DMS153 (cell line): ENCODE measurements at regions not wholly inside any gene's neighbourhood (a gene's known extent, or its start where the extent isn't known, plus 50 kb on each side); places are given as distances from the start of the nearest gene placed in this dataset.
A peak's percentile ranks its signal among the peaks of the same experiment; 100 is the strongest.

Experiments
- DNase-seq: peaks from one replicate; lab custom pipeline; 2025; lab: John Stamatoyannopoulos, UW

DNA sequence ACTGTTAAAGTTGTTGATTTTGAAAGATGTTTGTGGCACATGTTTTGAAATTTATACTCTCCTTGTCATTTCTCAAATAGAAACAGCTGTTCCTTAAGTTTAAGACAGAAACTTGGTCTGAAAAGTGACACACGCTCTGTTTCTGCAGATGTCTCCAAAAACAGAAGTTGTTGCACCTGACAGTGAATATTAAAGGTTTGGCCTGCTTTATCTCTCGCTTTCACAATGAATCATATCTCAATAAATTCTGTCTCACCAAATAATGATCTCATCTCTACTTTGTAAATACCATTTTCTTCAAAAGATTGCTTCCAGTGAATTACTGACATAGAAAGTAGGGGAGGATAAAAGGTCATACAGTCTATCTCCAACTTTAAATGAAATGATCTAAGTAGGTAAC, 294.9 kb upstream of the SYT4 start:
- DNase-seq = no peak

- DNase-seq = peak; percentile 39
Observed at GRCh38 chr18:43574974-43575373, 297.7 kb upstream of the SYT4 start.

DNA sequence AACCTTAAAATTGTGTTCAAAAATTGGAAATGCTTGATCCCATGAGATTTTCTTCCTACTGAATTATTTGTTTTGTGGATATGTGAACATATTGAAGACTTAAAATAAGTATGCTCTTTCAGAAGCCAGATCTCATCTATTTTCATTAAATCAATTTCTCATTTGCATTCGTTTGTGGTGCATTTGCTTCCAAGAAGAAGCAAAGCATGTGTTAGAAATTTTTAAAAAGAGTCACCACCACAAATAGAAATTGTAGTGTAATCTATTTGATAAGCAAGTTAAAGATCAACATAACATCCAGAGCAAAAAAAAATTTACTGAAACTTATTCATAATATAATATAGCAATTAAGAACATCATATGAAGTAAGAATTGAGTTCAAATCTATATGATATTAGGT, 300.9 kb upstream of the SYT4 start:
- DNase-seq = no peak

DNA sequence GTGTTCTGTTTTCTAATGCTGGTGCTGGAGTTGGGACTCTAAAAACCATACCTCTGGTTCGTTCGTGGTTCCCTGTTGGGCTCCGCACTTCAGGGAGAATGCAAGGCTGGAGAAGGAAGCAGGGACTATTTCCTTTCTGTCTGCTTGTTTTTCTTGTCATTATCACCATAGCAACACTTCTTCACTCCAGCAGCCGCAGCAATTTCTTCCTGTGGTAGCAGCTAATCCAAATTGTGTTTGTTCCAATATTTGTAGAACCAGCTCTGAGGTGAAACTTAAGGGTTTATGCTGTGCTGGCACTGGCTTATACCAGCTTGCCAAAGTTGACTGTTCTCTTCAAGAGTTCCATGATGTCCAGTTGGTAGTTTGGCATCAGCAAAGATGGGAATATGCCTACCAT, 301.4 kb upstream of the SYT4 start:
- DNase-seq = peak; percentile 71

DNA sequence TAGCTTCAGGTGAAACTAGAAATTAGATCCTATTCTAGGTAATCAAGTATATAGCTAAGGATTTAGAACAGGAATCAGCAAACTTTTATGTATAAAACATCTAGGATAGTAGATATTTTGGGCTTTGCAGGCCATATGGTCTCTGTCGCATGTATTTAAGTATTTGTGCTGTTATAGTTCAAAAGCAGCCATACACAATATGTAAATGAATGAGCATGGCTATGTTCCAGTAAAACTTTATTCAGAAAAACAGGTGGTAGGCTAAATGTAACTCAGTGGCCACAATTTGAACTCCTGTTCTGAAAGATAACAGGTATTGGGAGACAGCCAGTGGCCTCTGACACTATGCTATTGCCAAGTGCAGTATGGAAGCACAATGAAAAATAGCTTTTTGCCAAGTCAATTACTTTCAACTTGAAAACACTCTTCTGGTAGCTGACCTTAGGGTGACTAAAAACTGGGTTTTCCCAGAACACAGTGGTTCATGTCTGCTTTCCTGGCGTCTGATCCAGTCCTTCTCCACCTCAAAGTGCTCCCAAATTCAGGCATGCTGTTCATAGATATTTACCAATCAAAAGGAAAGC, 304.7 kb upstream of the SYT4 start:
- no peak for DNase-seq

DNA sequence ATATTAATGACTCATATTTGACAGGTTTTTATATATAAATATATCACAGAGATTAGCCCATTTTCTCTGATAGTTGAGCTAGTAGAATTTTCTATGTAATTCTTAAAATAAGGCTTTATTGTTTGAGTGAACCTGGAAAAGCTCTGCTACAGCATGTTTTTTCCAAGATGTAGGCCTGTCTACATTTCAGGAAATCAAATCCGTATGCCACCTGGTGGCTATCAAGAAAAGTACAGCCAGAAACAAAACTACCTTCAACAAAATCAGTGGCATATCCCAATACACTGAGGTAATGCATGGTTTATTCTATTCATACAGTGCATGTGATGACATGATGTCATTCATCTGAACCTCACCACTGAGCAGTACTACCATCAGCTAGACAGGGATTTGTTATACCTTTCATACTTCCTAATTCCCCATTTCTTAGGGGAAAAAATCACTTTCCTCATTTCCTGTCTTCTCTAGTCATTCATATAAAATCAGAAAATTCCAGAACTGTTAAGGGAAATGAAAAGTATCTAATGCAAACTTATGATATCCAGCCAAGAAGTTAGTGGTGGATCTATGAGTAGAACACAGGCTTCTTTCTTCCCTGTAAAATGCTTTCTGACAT, 310.4 kb upstream of the SYT4 start:
- peak; percentile 53 for DNase-seq

DNA sequence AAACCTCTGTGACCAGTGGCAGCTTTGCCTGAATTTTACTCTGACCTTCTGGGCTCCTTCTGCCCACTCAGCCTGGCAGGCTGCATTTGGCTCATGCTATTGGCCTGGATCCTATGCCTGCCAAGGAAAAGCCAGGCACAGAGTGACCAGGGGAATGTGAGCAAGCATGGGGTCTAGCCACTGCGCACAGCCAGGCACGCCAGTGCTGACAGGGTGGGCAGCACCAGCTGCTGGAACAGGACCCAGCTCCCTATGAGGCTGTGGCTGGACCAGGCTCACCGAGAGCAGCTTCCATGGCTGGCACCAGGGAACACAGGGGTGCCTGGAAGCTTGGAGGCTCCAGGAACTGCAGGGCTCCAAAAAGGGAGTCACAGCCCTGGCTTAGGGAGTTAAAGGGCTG, 311.5 kb upstream of the SYT4 start:
- DNase-seq = no peak

DNA sequence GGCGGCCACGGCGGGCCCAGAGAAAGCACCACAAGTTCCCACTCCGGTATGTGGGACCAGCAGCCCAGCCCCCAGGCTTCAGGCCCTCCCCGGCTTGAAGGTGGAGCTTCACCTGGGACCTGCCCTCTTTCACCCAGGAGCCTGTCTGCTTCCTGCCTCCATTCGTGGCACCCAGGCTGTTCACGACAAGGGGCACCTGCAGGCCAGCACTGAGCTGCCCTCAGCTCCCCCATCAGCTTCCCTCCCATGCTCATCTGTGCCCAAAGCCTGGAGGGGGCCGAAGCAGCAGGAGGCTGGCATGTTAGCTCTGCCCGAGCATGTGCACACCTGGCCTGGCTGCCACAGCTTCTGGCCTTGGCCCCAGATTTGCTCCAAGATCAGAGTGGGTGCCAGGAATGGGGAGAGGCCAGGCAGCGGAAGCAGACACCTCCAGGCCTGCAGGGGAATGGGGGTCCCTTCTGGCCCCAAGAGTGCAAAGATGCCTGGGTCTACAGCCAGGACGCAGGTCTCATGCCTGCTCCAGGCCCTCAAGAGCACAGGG, 312.4 kb upstream of the SYT4 start:
- DNase-seq = no peak

GRCh38 chr18:43590182-43590903, 313.1 kb upstream of the SYT4 start:
- no peak for DNase-seq

- no peak for DNase-seq
Observed at GRCh38 chr18:43592269-43592668, 315.0 kb upstream of the SYT4 start.

DNA sequence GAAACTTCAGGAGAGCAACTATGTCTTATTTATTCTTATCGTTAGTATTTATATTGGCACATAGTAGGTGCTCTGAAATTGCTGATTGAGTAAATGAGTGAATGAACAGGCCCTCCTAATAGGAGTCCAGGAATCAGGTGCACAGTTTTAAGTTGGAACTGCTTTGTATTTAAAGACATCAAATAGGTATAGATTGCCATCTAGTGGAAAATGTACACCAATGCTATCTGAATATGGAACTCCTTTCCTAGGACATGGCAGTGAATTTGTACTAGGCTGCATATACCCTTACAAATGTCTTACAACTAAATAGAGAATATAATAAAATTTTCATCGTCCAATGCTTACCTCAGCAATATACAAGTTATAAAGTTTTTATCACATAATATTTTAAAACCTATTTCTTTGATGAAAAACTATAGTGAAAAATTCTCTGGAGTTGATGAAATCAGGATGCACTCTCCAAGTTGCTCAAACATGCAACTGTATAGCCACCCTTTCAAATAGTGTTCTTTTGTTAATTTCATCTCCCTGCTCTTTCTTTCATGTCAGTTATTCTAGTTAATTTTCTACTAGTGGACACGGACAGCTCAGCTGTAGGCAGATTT, 318.9 kb upstream of the SYT4 start:
- peak; percentile 22 for DNase-seq

DNA sequence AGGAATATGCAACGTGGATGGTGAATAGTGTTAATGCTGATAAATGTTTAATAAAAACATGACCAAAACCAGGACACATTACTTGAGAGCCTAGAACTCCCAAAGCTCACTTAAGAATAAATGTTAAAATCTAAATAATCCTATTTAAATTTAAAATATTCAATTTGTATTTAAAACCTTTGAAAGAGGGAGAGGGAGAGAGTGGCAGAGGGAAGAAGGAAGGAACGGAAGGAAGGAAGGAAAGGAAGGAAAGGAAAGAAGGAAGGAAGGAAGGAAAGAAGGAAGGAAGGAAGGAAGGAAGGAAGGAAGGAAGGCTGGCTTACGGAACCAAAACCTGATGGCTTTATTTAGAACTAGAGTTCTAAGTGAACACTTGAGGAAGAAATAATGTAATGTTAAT, 324.1 kb upstream of the SYT4 start:
- no peak for DNase-seq

GRCh38 chr18:43605224-43605623, 327.9 kb upstream of the SYT4 start:
- DNase-seq = no peak

GRCh38 chr18:43606795-43607194, 329.5 kb upstream of the SYT4 start:
- no peak for DNase-seq

DNA sequence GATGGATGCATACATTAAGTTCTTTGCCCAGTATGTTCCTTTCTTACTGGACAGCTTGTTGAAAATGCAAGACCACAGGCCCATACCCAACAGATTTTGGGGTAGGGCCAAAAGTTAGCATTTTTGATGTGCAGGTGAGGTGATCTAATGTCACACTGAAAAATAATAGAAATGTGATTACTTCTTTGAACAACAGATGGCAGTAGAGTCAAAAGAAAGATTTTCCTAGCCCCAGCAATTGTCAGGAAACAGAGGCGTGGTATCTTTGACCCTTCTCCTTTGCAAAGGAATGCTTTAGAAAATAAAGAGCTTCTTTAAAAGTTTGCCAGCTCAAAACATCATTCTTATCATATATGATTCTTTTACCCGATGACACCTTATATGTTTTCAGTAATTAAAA, 343.6 kb upstream of the SYT4 start:
- peak; percentile 29 for DNase-seq

GRCh38 chr18:43622024-43622423, 344.7 kb upstream of the SYT4 start:
- DNase-seq = no peak

DNA sequence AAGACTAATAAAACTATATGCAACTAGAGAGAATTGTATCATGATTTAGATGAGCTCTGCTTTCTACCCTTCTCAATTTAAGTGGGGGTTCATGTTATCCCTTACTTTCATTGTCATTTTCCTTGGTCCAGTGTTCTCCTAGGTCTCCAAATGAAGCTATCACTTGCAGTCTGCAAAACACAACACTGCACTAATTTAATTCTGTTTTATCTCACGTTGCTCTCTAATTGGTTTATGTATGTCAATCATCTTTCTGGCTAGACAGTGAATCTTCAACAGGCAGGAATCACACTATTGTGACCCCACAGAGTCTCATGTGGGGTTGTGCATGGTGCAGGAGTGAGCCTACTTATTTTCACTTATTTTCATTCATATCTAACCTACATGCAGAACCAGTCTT, 348.3 kb upstream of the SYT4 start:
- DNase-seq = no peak

DNA sequence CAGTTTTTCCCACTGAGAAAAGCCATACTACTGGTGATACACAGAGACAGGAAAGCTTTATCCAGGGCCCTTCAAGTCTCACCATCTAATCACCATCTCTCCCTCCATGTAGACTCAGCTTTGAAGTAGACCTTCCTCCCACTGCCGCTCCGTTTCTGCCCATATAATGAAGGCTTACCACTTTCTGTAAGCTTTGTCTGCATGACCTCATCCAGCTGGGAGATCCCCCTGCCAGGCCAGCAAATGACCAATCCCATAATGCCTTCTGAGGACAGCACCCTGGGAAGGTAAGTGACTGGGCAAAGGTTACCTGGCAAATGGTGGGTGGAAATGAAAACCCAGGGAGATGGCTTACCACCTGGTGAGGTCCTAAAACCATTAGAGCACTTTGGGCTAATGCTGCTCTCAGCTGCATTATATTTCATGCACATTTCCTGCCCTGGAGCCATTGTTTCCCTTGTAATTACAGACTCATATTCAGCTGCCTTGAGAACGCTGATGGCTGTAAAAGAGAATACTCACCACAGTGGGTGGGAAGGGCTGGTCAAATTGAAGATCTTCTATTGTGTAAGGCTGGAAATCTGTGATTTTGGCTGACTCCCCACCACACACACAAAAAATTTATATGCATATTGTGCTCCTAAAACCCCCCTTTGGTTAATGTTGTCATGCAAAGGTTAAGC, 350.7 kb upstream of the SYT4 start:
- peak; percentile 83 for DNase-seq

GRCh38 chr18:43634994-43635393, 357.7 kb upstream of the SYT4 start:
- peak; percentile 56 for DNase-seq

DNA sequence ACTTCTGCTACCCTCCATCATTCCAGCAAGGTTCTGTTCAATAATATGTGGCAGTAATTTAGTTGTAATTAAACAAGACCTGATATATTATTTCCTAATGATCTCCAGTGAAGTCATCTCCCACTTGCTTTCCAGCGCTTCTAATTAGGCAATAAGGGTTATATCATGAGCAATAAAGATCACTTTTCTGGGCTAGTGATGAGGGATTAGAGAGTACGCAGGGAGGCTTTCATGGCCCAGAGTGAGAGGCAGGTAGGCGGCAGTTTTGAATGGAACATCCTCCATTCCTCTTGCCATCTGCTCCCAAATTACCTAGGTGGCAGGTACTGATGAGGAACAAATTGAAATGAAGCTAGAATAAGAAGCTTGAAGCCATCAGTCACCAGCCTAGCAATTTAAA, 358.1 kb upstream of the SYT4 start:
- no peak for DNase-seq

DNA sequence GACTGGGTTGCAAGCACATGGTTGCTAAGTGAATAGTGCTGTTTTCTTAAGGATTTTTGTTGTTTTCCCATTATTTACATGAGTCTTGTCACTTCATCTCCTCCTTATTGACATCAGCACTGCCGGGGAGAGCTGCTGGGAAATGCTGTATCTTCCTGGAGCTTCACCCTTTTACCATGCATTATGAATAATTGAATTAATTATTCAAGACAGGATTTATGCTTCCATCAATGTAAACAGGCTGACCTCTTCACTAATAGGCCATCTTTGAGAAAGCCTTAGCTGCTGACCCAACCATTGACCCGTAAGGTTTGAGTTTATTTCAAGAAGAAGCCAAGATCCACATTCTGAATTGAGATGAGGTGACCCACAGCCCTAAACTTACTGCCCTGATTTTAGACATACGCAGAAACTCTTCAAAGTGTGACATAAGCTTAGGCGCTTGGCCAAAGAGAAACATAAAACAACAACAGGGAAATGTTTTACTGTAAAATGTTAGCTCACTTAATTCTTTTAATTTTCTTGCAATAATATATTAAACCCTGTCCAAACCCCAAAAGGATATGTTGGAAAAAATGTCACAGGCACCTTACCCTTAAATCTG, 365.5 kb upstream of the SYT4 start:
- DNase-seq = no peak

DNA sequence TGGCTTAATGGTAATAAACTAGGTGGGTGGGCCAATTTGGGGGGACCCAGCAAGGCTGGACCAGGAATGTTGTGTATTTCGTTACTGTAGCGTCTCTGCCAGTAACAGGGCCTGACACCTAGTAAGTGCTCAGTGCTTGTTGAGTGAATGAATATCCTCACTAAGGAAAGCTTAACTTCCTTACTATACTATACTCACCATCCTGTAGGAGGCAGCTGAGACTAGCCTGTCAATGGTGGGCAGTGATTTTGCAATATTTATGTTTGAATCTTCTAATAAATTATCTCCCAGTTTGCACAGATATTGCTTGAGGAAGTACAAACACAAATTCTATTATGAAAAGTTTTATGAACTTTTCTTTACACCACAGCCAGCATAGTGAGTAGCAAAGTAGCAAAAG, 370.7 kb upstream of the SYT4 start:
- DNase-seq = no peak
